ENCODE measurements at regions not wholly inside any gene's neighbourhood (a gene's known extent, or its start where the extent isn't known, plus 50 kb on each side); places are given as distances from the start of the nearest gene placed in this dataset.

DNA sequence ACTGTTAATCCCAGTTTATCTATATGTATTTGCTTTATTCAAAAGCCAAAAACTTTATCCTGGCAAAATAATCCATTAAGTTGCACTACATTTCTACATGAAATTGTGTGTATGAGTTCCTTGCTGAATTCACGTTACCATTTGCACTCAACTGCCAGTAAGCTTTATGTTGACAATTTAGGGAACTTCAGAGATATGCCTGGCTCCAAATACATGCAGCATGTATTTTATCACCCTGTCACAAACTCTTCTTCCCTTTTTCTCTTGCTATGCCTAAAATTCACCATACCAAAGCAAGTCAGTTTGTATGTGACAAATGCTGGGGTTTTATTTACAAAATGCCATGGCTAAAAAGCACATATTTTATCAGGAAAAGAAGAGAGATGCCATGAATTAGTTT lies 157.6 kb upstream of the CDH2 start:
- no peak for TF ChIP-seq KLF1 (tag by site-specific recombination; IDR thresholded peaks at IDR 0.05)
- TF ChIP-seq ZXDB (tag by site-specific recombination; IDR thresholded peaks at IDR 0.05), result no peak
- TF ChIP-seq, protein P1, sequence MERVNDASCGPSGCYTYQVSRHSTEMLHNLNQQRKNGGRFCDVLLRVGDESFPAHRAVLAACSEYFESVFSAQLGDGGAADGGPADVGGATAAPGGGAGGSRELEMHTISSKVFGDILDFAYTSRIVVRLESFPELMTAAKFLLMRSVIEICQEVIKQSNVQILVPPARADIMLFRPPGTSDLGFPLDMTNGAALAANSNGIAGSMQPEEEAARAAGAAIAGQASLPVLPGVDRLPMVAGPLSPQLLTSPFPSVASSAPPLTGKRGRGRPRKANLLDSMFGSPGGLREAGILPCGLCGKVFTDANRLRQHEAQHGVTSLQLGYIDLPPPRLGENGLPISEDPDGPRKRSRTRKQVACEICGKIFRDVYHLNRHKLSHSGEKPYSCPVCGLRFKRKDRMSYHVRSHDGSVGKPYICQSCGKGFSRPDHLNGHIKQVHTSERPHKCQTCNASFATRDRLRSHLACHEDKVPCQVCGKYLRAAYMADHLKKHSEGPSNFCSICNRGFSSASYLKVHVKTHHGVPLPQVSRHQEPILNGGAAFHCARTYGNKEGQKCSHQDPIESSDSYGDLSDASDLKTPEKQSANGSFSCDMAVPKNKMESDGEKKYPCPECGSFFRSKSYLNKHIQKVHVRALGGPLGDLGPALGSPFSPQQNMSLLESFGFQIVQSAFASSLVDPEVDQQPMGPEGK (tag by site-specific recombination; IDR thresholded peaks at IDR 0.05), result no peak
- TF ChIP-seq, protein P2, sequence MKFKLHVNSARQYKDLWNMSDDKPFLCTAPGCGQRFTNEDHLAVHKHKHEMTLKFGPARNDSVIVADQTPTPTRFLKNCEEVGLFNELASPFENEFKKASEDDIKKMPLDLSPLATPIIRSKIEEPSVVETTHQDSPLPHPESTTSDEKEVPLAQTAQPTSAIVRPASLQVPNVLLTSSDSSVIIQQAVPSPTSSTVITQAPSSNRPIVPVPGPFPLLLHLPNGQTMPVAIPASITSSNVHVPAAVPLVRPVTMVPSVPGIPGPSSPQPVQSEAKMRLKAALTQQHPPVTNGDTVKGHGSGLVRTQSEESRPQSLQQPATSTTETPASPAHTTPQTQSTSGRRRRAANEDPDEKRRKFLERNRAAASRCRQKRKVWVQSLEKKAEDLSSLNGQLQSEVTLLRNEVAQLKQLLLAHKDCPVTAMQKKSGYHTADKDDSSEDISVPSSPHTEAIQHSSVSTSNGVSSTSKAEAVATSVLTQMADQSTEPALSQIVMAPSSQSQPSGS (tag by site-specific recombination; IDR thresholded peaks at IDR 0.05; ENCODE audit: low read depth), result no peak
- TF ChIP-seq, protein P3, sequence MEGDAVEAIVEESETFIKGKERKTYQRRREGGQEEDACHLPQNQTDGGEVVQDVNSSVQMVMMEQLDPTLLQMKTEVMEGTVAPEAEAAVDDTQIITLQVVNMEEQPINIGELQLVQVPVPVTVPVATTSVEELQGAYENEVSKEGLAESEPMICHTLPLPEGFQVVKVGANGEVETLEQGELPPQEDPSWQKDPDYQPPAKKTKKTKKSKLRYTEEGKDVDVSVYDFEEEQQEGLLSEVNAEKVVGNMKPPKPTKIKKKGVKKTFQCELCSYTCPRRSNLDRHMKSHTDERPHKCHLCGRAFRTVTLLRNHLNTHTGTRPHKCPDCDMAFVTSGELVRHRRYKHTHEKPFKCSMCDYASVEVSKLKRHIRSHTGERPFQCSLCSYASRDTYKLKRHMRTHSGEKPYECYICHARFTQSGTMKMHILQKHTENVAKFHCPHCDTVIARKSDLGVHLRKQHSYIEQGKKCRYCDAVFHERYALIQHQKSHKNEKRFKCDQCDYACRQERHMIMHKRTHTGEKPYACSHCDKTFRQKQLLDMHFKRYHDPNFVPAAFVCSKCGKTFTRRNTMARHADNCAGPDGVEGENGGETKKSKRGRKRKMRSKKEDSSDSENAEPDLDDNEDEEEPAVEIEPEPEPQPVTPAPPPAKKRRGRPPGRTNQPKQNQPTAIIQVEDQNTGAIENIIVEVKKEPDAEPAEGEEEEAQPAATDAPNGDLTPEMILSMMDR (tag by site-specific recombination; IDR thresholded peaks at IDR 0.05), result no peak
- no peak for TF ChIP-seq ZNF530 (tag by site-specific recombination; IDR thresholded peaks at IDR 0.05; ENCODE audit: low read depth)
- TF ChIP-seq ZNF133 (tag by site-specific recombination; IDR thresholded peaks at IDR 0.05), result no peak
- TF ChIP-seq KLF16 (tag by site-specific recombination; IDR thresholded peaks at IDR 0.05), result no peak
- no peak for TF ChIP-seq ZNF324 (tag by site-specific recombination; IDR thresholded peaks at IDR 0.05)
- TF ChIP-seq ZNF433 (tag by site-specific recombination; IDR thresholded peaks at IDR 0.05; ENCODE audit: low read depth), result no peak
